Adrenal gland (tissue), 9 donors: ENCODE measurements at regions not wholly inside any gene's neighbourhood (a gene's known extent, or its start where the extent isn't known, plus 50 kb on each side); places are given as distances from the start of the nearest gene placed in this dataset.

Experiments
- DNase-seq, 7 donors: peaks; one replicate each; pipeline ENCODE4 v3.0.0-alpha.2; 2019 to 2020
- H3K27ac ChIP-seq, 5 donors: fragments of 200-600 bp; sonication (generic) in 4 of 5; 1 replicate in 3 of 5; 2 replicates in 2 of 5; pipeline versions ENCODE4 v1.5.1 to v1.8.0; 2016 to 2020; ENCODE audit warnings: mild to moderate bottlenecking in 1 of 5
- H3K27me3 ChIP-seq: fragments of 200-600 bp; 2 replicates; pipeline ENCODE4 v1.8.0; 2021
- H3K36me3 ChIP-seq, 2 donors: fragments of 200-600 bp; replicated peaks in 1 of 2; 1 replicate in 1 of 2; 2 replicates in 1 of 2; pipeline versions ENCODE4 v1.5.1 to v1.8.0; 2018 to 2022
- H3K4me1 ChIP-seq, 2 donors: fragments of 200-600 bp; replicated peaks in 1 of 2; 1 replicate in 1 of 2; 2 replicates in 1 of 2; pipeline versions ENCODE4 v1.5.1 to v1.8.0; 2018 to 2021
- H3K4me3 ChIP-seq, 4 donors: fragments of 200-600 bp; sonication (generic) in 3 of 4; one replicate each; pipeline ENCODE4 v1.5.1; 2016 to 2018
- H3K9me3 ChIP-seq, 3 donors: fragments of 200-600 bp; sonication (generic) in 1 of 3; replicated peaks in 1 of 3; 1 replicate in 2 of 3; 2 replicates in 1 of 3; pipeline versions ENCODE4 v1.5.1 to v1.8.0; 2016 to 2021
- POLR2A ChIP-seq, 2 donors: fragments of 450-650 bp; IDR thresholded peaks; one replicate each; pipeline ENCODE4 v1.6.1; 2017; ENCODE audit warnings: antibody characterized with exemption in 2 of 2, mild to moderate bottlenecking in 2 of 2, moderate library complexity in 1 of 2
- WGBS, 4 donors: extraction: QIAGEN DNeasy Blood & Tissue Kit in 2 of 4; methylation state at CpG; one replicate each; pipeline versions ENCODE4 v1.1.5 to v1.1.7; 2013 to 2017; 5-methylcytosine and 5-hydroxymethylcytosine counted together
- intact Hi-C, 2 donors: fragments of 100-400 bp; cut with DNase I; formaldehyde crosslinking; loops; one replicate each; pipeline versions ENCODE4 v1.14.1 to v1.15.0; 2022 to 2023
- TF ChIP-seq, protein P1 (sequence below), 6 experiments: fragments of 450-650 bp in 4 of 6; fragments of 200-600 bp in 2 of 6; sonication (generic) in 1 of 6; IDR thresholded peaks; 1 replicate in 5 of 6; 2 replicates in 1 of 6; pipeline versions ENCODE4 v1.5.1 to v1.8.0; 2016 to 2021; ENCODE audit warnings: antibody characterized with exemption in 6 of 6, mild to moderate bottlenecking in 2 of 6, moderate library complexity in 1 of 6
- donor health status: healthy with polysubstance abuse.
- donor health status: Bipolar disorder and iron deficiency.
- donor health status: DM: yes; HTN: yes; CAD: no.
- donor health status: DM: no; HTN: no; CAD: no.
- donor health status: DM: no; HTN: no; CAD: no.

- Histone ChIP-seq H3K27ac (no peak overlapping the region), H3K4me3 (no peak overlapping the region), H3K4me1 (no peaks in the 10 kb centered on the region), H3K36me3 (no peaks in the 10 kb centered on the region), H3K27me3 (no peaks in the 10 kb centered on the region), H3K9me3 (no peaks in the 10 kb centered on the region)
- intact Hi-C loops = no loop called here
- TF ChIP-seq, protein P1, sequence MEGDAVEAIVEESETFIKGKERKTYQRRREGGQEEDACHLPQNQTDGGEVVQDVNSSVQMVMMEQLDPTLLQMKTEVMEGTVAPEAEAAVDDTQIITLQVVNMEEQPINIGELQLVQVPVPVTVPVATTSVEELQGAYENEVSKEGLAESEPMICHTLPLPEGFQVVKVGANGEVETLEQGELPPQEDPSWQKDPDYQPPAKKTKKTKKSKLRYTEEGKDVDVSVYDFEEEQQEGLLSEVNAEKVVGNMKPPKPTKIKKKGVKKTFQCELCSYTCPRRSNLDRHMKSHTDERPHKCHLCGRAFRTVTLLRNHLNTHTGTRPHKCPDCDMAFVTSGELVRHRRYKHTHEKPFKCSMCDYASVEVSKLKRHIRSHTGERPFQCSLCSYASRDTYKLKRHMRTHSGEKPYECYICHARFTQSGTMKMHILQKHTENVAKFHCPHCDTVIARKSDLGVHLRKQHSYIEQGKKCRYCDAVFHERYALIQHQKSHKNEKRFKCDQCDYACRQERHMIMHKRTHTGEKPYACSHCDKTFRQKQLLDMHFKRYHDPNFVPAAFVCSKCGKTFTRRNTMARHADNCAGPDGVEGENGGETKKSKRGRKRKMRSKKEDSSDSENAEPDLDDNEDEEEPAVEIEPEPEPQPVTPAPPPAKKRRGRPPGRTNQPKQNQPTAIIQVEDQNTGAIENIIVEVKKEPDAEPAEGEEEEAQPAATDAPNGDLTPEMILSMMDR (IDR thresholded peaks at IDR 0.05) = no peak
- TF ChIP-seq POLR2A (IDR thresholded peaks at IDR 0.05) = no peak
- WGBS, 4 donors = 71 to 77% (median 73%) methylated on average over 6 of the region's 6 CpGs
- no peak for DNase-seq
Measured at GRCh38 chr11:37087650-37088572, 489.9 kb upstream of the RAG2 start.

- intact Hi-C loops = no loop called here
- WGBS, 4 donors = 58 to 67% (median 63%) methylated on average over 2 of the region's 2 CpGs
- DNase-seq = no peak
- Histone ChIP-seq H3K27ac (no peak overlapping the region), H3K27me3 (no peaks in the 10 kb centered on the region), H3K36me3 (no peaks in the 10 kb centered on the region), H3K9me3 (no peaks in the 10 kb centered on the region), H3K4me3 (no peak overlapping the region), H3K4me1 (no peaks in the 10 kb centered on the region)
- TF ChIP-seq, protein P1 (IDR thresholded peaks at IDR 0.05) = no peak
- TF ChIP-seq POLR2A (IDR thresholded peaks at IDR 0.05) = no peak
Measured at GRCh38 chr11:37078521-37078920, 480.5 kb upstream of the RAG2 start.

GRCh38 chr11:37076866-37077265 lies 478.8 kb upstream of the RAG2 start:
- WGBS, 4 donors = 47 to 68% (median 57%) methylated on average over 1 of the region's 1 CpG
- intact Hi-C loops = no loop called here

DNA sequence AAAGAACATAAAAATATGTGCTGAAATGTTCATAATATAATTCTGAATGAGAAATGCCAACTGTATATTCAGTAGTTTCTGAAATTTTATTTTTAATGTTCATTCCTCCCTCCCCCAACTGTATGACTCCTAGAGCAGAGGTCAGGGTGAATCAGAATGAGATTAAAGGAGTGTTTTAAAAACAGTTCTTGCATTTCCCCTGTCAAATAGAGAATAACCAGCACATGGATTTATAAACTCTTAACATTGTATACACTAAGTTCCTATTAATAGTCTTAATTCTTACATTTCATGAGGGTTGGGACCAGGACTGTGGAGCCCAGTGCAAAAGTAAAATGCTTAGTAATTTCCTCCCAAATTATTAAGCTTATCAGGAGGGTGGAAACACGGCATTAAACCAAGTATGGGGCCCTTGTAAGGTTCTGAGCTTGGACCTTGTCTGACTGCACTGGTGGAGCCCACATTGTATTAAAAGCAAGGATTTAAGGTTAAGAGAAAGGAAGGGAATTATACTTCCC lies 474.6 kb upstream of the RAG2 start:
- no peak for DNase-seq
- Histone ChIP-seq H3K27ac (no peak overlapping the region), H3K9me3 (no peaks in the 10 kb centered on the region), H3K4me1 (no peaks in the 10 kb centered on the region), H3K36me3 (no peaks in the 10 kb centered on the region), H3K27me3 (no peaks in the 10 kb centered on the region), H3K4me3 (no peak overlapping the region)
- WGBS, 4 donors = 40 to 64% (median 43%) methylated on average over 1 of the region's 1 CpG
- TF ChIP-seq, protein P1 (IDR thresholded peaks at IDR 0.05) = no peak
- intact Hi-C loops = no loop called here

More at GRCh38 chr11:37076866-37077265, 478.8 kb upstream of the RAG2 start:
- H3K4me3 ChIP-seq = no peak overlapping the region
- no peak overlapping the region for H3K27ac ChIP-seq
- no peak for DNase-seq
- H3K36me3 ChIP-seq = no peaks in the 10 kb centered on the region
- TF ChIP-seq POLR2A (IDR thresholded peaks at IDR 0.05) = no peak
- TF ChIP-seq, protein P1 (IDR thresholded peaks at IDR 0.05) = no peak
- H3K27me3 ChIP-seq = no peaks in the 10 kb centered on the region
- H3K9me3 ChIP-seq = no peaks in the 10 kb centered on the region
- H3K4me1 ChIP-seq = no peaks in the 10 kb centered on the region
